Transverse colon (tissue), 4 donors: ENCODE measurements at regions not wholly inside any gene's neighbourhood (a gene's known extent, or its start where the extent isn't known, plus 50 kb on each side); places are given as distances from the start of the nearest gene placed in this dataset.

ENCODE experiments used
- DNase-seq: peaks from one replicate; pipeline ENCODE4 v3.0.0-alpha.2; 2019
- H3K27ac ChIP-seq, 4 donors: fragments of 200-600 bp; sonication (generic); 2 replicates each; pipeline ENCODE4 v1.5.1; 2016 to 2018; ENCODE audit warnings: inconsistent platforms in 4 of 4
- H3K27me3 ChIP-seq: fragments of 200-600 bp; sonication (generic); 2 replicates; pipeline ENCODE4 v1.5.1; 2017; ENCODE audit warnings: inconsistent platforms
- H3K36me3 ChIP-seq, 4 donors: fragments of 200-600 bp; sonication (generic); 2 replicates each; pipeline ENCODE4 v1.5.1; 2017 to 2019; ENCODE audit warnings: inconsistent platforms in 4 of 4
- H3K4me1 ChIP-seq, 4 donors: fragments of 200-600 bp; sonication (generic); 2 replicates each; pipeline ENCODE4 v1.5.1; 2017 to 2020; ENCODE audit warnings: inconsistent platforms in 4 of 4
- H3K4me3 ChIP-seq, 4 donors: fragments of 200-600 bp; sonication (generic); 1 replicate in 1 of 4; 2 replicates in 3 of 4; pipeline versions ENCODE4 v1.5.1 to v1.6.1; 2017 to 2019; ENCODE audit warnings: inconsistent platforms in 4 of 4
- H3K9me3 ChIP-seq, 2 donors: fragments of 200-600 bp; sonication (generic); 2 replicates each; pipeline ENCODE4 v1.5.1; 2017 to 2019; ENCODE audit warnings: inconsistent platforms in 2 of 2
- EP300 ChIP-seq: sonication (generic); formaldehyde crosslinking; IDR thresholded peaks from one replicate; pipeline ENCODE4 v1.6.1; 2017; ENCODE audit warnings: antibody characterized with exemption, low read depth
- POLR2A ChIP-seq: fragments of 450-650 bp; IDR thresholded peaks from one replicate; pipeline ENCODE4 v1.6.1; 2016; ENCODE audit warnings: antibody characterized with exemption, mild to moderate bottlenecking, moderate library complexity
- POLR2AphosphoS5 ChIP-seq, 3 donors: sonication (generic); formaldehyde crosslinking; IDR thresholded peaks; one replicate each; pipeline ENCODE4 v1.6.1; 2016; ENCODE audit warnings: antibody characterized with exemption in 3 of 3
- WGBS, 2 donors: methylation state at CpG; one replicate each; pipeline ENCODE4 v1.1.5; 2018; ENCODE audit warnings: low coverage in 1 of 2; 5-methylcytosine and 5-hydroxymethylcytosine counted together
- in situ Hi-C, 4 donors: fragments of 200-750 bp; cut with MboI; loops; one replicate each; pipeline versions ENCODE4 v1.15.0 to v1.15.1; 2017; ENCODE audit warnings: low sequenced_read_pairs in 3 of 4, low pct_ligation_motif_present in 1 of 4, low pct_unique_long_range_greater_than_20kb in 1 of 4
- intact Hi-C: fragments of 100-400 bp; cut with DNase I; formaldehyde crosslinking; loops from one replicate; pipeline ENCODE4 v1.15.1; 2023; ENCODE audit warnings: low total_unique reads
- TF ChIP-seq, protein P1 (sequence below), 5 experiments: fragments of 200-600 bp in 3 of 5; fragments of 450-650 bp in 2 of 5; sonication (generic) in 3 of 5; IDR thresholded peaks; 1 replicate in 2 of 5; 2 replicates in 3 of 5; pipeline ENCODE4 v1.5.1; 2016 to 2017; ENCODE audit warnings: antibody characterized with exemption in 5 of 5, inconsistent platforms in 3 of 5, mild to moderate bottlenecking in 2 of 5, moderate library complexity in 1 of 5

DNA sequence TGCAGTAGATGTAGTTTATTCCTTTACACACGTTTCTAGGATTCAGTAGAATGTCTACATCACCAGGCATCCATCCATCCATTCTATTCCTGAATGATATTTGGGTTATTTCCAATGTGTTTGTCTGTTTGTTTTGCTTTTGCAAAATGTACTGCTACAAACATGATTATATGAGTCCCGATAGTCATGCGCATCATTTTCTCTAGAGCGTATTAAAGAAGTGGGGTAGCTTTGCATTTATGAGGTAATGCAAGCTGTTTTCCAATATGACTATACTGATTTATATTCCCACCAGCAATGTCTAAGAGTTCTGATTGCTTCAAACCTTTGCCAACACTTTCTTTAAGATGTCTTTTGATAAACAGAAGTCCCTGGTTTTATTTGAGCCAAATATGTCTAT, 253.2 kb downstream of the NOVA1 start:
- no peak for TF ChIP-seq POLR2A
- TF ChIP-seq, protein P1, sequence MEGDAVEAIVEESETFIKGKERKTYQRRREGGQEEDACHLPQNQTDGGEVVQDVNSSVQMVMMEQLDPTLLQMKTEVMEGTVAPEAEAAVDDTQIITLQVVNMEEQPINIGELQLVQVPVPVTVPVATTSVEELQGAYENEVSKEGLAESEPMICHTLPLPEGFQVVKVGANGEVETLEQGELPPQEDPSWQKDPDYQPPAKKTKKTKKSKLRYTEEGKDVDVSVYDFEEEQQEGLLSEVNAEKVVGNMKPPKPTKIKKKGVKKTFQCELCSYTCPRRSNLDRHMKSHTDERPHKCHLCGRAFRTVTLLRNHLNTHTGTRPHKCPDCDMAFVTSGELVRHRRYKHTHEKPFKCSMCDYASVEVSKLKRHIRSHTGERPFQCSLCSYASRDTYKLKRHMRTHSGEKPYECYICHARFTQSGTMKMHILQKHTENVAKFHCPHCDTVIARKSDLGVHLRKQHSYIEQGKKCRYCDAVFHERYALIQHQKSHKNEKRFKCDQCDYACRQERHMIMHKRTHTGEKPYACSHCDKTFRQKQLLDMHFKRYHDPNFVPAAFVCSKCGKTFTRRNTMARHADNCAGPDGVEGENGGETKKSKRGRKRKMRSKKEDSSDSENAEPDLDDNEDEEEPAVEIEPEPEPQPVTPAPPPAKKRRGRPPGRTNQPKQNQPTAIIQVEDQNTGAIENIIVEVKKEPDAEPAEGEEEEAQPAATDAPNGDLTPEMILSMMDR (IDR thresholded peaks at IDR 0.05) = no peak
- TF ChIP-seq EP300 = no peak
- no peak for TF ChIP-seq POLR2AphosphoS5 (IDR thresholded peaks at IDR 0.05)
- in situ Hi-C loops = no loop called here
- no peak overlapping the region for H3K27ac ChIP-seq

DNA sequence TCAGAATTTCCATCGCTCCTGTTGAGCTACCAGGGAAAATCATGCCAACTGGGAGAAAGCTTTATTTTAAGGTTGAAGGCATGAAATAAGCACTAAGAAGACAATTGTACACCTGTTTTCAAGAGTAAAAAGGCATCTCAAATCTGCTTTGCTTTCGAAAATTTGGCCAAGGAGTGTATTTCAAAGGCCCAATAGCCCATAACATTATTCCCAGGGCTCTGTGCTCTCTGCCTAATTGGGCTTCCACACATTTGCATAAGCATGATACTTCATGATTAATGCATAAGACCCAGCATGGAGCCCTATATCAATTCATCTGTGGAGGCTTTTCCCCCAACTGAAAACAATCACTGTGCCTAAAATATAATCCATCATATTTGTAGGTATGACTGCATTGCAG, 258.5 kb downstream of the NOVA1 start:
- TF ChIP-seq, protein P1 (IDR thresholded peaks at IDR 0.05) = no peak
- TF ChIP-seq POLR2AphosphoS5 (IDR thresholded peaks at IDR 0.05) (no peak), EP300 (no peak), POLR2A (no peak)
- in situ Hi-C loops (no loop called here), intact Hi-C loops (no loop called here)
- H3K27ac ChIP-seq = no peak overlapping the region
- H3K27me3 ChIP-seq = no peaks in the 10 kb centered on the region
- WGBS, 2 donors = 83 to 92% methylated on average over 2 of the region's 2 CpGs
- no peak for DNase-seq
- H3K9me3 ChIP-seq = no peaks in the 10 kb centered on the region
- H3K36me3 ChIP-seq = no peaks in the 10 kb centered on the region
- no peaks in the 10 kb centered on the region for H3K4me1 ChIP-seq
- H3K4me3 ChIP-seq = no peak overlapping the region

More for the DNA sequence above, 253.2 kb downstream of the NOVA1 start:
- no peak for DNase-seq
- WGBS, 2 donors = 80 to 88% methylated on average over 4 of the region's 4 CpGs
- H3K9me3 ChIP-seq = no peaks in the 10 kb centered on the region
- intact Hi-C loops = no loop called here
- H3K36me3 ChIP-seq = no peaks in the 10 kb centered on the region
- H3K27me3 ChIP-seq = no peaks in the 10 kb centered on the region
- H3K4me1 ChIP-seq = no peaks in the 10 kb centered on the region
- H3K4me3 ChIP-seq = no peak overlapping the region

DNA sequence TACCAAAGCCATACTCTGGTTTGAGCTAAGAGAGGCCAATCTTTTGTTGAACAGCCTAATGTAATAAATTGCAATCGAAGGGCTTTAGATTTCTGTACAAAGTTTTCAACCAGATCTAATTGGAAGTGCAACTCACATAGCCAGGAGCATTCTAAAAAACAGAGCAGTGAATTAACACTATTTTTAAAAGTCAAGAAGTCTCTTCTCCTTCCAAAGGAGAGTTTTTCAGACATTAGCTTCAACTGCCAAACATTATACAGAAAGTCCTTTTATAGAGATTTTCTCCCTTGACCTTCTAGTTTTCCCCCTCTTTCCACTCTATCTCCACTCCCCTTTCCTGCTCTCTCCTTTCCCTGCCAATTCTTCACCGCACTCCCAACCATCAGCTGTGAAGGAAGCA, 259.6 kb downstream of the NOVA1 start:
- no peak overlapping the region for H3K4me3 ChIP-seq
- DNase-seq = no peak
- H3K27ac ChIP-seq = no peak overlapping the region
- no peaks in the 10 kb centered on the region for H3K9me3 ChIP-seq
- intact Hi-C loops (no loop called here), in situ Hi-C loops (no loop called here)
- no peaks in the 10 kb centered on the region for H3K4me1 ChIP-seq
- no peaks in the 10 kb centered on the region for H3K27me3 ChIP-seq
- H3K36me3 ChIP-seq = no peaks in the 10 kb centered on the region
- no peak for TF ChIP-seq EP300
- no peak for TF ChIP-seq POLR2A
- TF ChIP-seq, protein P1 (IDR thresholded peaks at IDR 0.05) = no peak
- TF ChIP-seq POLR2AphosphoS5 (IDR thresholded peaks at IDR 0.05) = no peak
- 44 to 46% methylated on average over 2 of the region's 2 CpGs for WGBS, 2 donors

DNA sequence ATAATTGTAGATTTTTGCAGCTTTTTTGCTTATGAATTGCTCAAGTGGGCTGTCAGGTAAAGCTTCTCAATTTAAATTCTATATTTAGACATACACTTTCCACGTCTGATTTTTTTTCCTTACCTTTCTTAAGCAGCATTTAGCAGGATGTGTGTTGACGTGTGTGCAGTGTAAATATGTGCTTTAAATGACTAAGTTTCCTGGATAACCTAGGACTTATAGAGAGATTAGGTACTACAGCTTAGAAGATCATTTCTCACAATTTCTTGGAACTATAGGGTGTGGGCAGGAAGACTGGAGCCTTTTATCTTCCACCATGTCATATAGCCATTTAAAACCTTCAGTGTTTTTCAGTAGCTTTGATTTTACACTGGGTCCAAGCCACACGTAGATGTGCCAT, 263.5 kb downstream of the NOVA1 start:
- no peak for DNase-seq
- intact Hi-C loops (no loop called here), in situ Hi-C loops (no loop called here)
- H3K4me3 ChIP-seq = no peak overlapping the region
- H3K36me3 ChIP-seq = no peaks in the 10 kb centered on the region
- no peaks in the 10 kb centered on the region for H3K4me1 ChIP-seq
- H3K27ac ChIP-seq = no peak overlapping the region
- 61 to 72% methylated on average over 3 of the region's 3 CpGs for WGBS, 2 donors
- no peak for TF ChIP-seq POLR2AphosphoS5 (IDR thresholded peaks at IDR 0.05)
- TF ChIP-seq POLR2A = no peak
- TF ChIP-seq, protein P1 (IDR thresholded peaks at IDR 0.05) = no peak
- no peak for TF ChIP-seq EP300
- no peaks in the 10 kb centered on the region for H3K9me3 ChIP-seq
- no peaks in the 10 kb centered on the region for H3K27me3 ChIP-seq
